ENCODE measurements at regions not wholly inside any gene's neighbourhood (a gene's known extent, or its start where the extent isn't known, plus 50 kb on each side); places are given as distances from the start of the nearest gene placed in this dataset.
"Not testable (repeated sequence)": the region's sequence is repeated elsewhere in the genome, so short reads cannot be mapped to it uniquely, and the experiment has no call there.

DNA sequence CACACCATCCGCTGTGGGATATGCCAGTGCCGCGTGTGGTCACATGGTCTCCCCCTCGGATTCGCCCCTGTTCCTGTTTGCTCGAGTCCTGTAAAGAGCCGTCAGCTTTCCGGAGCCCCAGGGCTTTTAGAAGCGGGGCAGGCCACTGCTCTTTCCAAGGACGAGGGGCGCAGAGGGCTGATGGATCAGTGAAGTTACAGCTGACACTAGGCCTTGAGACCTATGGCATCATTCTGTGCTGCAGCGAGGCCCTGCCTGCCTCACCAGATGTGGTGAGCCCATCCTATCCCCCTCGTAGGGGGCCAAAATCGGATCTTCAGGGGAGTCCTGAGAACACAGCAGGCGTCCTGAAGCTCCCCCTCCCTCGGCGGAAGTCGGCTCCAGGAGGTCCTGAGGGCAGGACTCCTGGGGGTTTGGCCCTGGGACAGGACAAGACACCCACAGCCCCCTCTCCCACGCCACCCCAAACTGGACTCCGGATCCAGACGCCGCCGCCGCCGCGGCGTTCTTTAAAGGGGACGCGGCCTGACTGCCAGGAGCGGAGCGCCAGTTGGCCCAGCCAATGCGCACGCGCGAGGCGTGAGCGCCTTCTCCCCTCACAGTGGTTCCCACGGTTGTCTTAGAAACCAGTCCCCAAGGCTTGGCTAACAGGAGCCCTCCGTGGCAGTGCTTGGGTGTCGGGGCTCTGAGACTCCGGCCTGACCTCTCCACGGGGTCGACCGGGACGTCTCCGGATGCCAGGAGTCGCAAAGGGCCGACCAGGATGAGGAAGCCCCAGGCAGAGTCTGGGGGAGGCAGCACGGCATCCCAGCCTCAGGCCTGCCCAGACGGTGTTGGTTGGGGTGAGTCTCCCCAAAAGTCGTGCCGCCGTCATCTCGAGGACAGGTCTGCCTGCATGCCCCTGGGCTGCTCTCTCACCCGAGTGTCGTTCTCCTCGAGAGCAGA is 371.7 kb downstream of the ZNF716 start:
- Histone ChIP-seq H3K4me3 (ENCODE audit: low read depth in 1 of 2, low read length in 2 of 2) (no peak overlapping the region), H3K9me3 (ENCODE audit: control insufficient read depth in 1 of 2, low read length in 2 of 2) (peaks cover 0 to 31% of the 10 kb centered on the region in 2 donors), H3K36me3 (ENCODE audit: control insufficient read depth in 1 of 2, insufficient read depth in 2 of 2, low read length in 2 of 2) (no peaks in the 10 kb centered on the region), H3K4me1 (ENCODE audit: control insufficient read depth in 1 of 2, insufficient read depth in 2 of 2, low read length in 2 of 2) (no peaks in the 10 kb centered on the region), H3K27ac (ENCODE audit: low read length) (no peak overlapping the region), H3K27me3 (ENCODE audit: low read depth, low read length) (no peaks in the 10 kb centered on the region)

DNA sequence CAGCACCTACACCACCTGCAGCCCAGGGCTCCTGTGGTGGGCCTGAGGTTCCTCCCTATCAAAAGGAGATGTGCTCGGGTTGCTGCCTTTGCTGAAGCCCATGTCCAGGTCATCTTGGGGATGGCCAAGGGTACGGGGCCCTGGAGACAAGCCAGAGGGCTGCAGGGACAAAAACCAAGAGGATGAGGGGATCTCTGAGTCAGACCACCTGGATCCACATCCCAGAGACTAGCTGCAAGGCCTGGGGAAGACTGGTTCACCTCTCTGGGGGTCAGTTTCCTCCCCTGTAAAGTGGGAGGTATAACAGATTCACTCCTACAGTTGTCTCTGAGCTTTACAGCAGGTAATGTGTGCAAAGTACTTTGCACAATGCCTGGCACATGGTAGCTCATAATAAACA is 376.6 kb downstream of the ZNF716 start:
- H3K36me3 ChIP-seq (ENCODE audit: control insufficient read depth in 1 of 2, insufficient read depth in 2 of 2, low read length in 2 of 2); H3K27ac ChIP-seq (ENCODE audit: low read length); H3K4me3 ChIP-seq (ENCODE audit: low read depth in 1 of 2, low read length in 2 of 2); H3K4me1 ChIP-seq (ENCODE audit: control insufficient read depth in 1 of 2, insufficient read depth in 2 of 2, low read length in 2 of 2); H3K27me3 ChIP-seq (ENCODE audit: low read depth, low read length); H3K9me3 ChIP-seq (ENCODE audit: control insufficient read depth in 1 of 2, low read length in 2 of 2): not testable (repeated sequence)

DNA sequence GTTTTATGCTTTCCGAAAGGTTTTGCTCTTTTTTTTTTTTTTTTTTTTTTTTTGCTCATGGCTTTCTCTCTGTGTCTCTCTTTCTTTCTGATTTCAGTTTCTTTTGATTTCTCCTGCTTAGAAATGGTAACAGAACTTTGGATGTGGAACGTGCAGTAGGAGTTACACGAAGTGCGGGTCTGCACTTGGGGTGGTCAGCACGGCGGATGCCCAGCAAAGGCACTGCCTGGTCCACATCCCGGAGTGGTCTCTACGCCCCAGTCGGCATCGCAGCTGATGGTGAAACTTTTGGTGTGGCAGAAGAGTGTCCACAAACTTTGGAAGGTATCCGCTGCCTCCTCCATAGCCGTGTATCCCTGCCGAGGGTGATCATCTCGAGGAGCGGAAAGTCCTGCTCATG is 385.2 kb downstream of the ZNF716 start:
- H3K36me3 ChIP-seq (ENCODE audit: control insufficient read depth in 1 of 2, insufficient read depth in 2 of 2, low read length in 2 of 2); H3K9me3 ChIP-seq (ENCODE audit: control insufficient read depth in 1 of 2, low read length in 2 of 2); H3K4me1 ChIP-seq (ENCODE audit: control insufficient read depth in 1 of 2, insufficient read depth in 2 of 2, low read length in 2 of 2); H3K27ac ChIP-seq (ENCODE audit: low read length); H3K4me3 ChIP-seq (ENCODE audit: low read depth in 1 of 2, low read length in 2 of 2); H3K27me3 ChIP-seq (ENCODE audit: low read depth, low read length): not testable (repeated sequence)

DNA sequence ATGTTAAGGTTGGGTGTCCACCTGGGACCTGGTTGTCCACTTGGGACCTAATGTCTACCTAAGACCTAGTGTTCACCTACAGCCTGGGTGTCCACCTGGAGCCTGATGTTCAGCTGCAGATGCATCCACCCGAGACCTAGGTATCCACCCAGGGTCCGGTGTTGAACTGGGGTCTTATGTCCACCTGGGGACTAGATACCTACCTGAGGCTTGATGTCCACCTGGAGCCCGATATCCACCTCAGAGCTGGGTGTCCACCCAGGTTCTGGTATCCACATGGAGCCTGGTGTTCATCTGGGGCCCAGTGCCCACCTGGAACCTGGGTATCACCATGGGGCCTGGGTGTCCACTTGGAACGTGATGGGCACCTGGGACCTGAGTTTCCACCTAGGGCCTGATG is 389.2 kb downstream of the ZNF716 start:
- H3K9me3 ChIP-seq (ENCODE audit: control insufficient read depth in 1 of 2, low read length in 2 of 2); H3K27ac ChIP-seq (ENCODE audit: low read length); H3K4me1 ChIP-seq (ENCODE audit: control insufficient read depth in 1 of 2, insufficient read depth in 2 of 2, low read length in 2 of 2); H3K4me3 ChIP-seq (ENCODE audit: low read depth in 1 of 2, low read length in 2 of 2); H3K36me3 ChIP-seq (ENCODE audit: control insufficient read depth in 1 of 2, insufficient read depth in 2 of 2, low read length in 2 of 2); H3K27me3 ChIP-seq (ENCODE audit: low read depth, low read length): not testable (repeated sequence)

DNA sequence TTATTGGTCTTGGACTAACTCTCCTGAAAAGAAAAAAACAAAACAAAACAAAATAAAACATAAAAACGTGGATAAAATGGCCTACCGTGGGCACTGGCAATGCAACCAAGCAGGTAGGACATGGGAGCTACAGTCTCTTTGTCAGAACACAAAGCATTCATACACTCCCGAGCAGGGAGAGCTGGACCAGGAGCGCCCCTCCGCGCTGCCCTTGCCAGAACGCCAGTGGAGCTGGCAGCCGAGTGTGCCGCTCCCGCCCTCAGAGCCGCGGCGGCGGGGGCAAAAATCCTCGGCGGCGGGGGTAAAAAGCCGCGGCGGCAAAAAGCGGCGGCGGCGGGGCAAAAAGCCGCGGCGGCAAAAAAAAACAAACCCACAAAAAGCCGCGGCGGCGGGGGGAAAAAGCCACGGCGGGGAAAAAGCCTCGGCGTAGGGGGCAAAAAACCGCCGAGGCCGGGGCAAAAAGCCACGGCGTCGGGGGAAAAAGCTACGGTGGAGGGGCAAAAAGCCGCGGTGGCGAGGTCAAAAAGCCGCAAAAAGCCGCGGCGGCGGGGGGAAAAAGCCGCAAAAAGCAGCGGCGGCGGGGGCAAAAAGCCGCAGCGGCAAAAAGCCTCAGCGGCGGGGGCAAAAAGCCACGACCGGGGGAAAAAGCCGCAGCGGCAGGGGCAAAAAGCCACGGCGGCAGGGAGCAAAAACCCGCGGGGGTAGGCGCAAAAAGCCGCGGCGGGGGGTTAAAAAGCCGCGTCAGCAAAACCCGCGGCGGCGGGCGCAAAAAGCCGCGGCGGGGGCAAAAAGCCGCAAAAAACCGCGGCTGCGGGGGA is 418.1 kb downstream of the ZNF716 start:
- H3K4me1 ChIP-seq (ENCODE audit: control insufficient read depth in 1 of 2, insufficient read depth in 2 of 2, low read length in 2 of 2): peaks cover 0 to 6% of the 10 kb centered on the region in 2 donors
- peak overlapping the region in 1 of 2 donors; percentile 55 for H3K4me3 ChIP-seq (ENCODE audit: low read depth in 1 of 2, low read length in 2 of 2)
- no peaks in the 10 kb centered on the region for H3K36me3 ChIP-seq (ENCODE audit: control insufficient read depth in 1 of 2, insufficient read depth in 2 of 2, low read length in 2 of 2)
- H3K9me3 ChIP-seq (ENCODE audit: control insufficient read depth in 1 of 2, low read length in 2 of 2): peaks cover 0 to 3% of the 10 kb centered on the region in 2 donors
- no peak overlapping the region for H3K27ac ChIP-seq (ENCODE audit: low read length)
- no peaks in the 10 kb centered on the region for H3K27me3 ChIP-seq (ENCODE audit: low read depth, low read length)

DNA sequence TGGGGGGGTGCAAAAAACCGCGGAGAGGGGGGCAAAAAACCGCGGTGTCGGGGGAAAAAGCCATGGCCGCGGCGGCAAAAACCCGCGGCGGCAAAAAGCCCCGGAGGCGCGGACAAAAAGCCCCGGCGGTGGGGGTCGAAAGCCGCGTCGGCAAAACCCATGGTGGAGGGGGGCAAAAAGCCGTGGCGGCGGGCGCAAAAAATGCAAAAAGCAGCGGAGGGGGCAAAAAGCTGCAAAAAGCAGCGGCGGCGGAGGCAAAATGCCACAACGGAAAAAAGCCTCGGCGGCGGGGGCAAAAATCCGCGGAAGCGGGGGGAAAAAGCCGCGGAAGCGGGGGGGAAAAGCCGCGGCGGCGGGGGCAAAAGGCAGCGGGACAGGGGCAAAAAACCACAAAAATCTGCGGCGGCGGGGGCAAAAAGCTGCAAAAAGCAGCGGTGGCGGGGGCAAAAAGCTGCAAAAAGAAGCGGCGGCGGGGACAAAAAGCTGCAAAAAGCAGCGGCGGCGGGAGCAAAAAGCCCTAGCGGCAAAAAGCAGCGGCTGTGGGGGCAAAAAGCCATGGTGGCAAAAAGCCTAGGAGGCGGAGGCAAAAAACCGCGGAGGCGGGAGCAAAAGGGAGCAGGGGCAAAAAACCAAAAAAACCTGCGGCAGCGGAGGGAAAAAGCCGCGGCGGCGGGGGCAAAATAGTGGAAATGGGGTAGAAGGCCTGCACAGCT is 418.9 kb downstream of the ZNF716 start:
- peaks cover 0 to 3% of the 10 kb centered on the region in 2 donors for H3K9me3 ChIP-seq (ENCODE audit: control insufficient read depth in 1 of 2, low read length in 2 of 2)
- peak overlapping the region in 1 of 2 donors; percentile 55 for H3K4me3 ChIP-seq (ENCODE audit: low read depth in 1 of 2, low read length in 2 of 2)
- H3K27me3 ChIP-seq (ENCODE audit: low read depth, low read length): no peaks in the 10 kb centered on the region
- no peak overlapping the region for H3K27ac ChIP-seq (ENCODE audit: low read length)
- H3K4me1 ChIP-seq (ENCODE audit: control insufficient read depth in 1 of 2, insufficient read depth in 2 of 2, low read length in 2 of 2): peaks cover 0 to 6% of the 10 kb centered on the region in 2 donors
- no peaks in the 10 kb centered on the region for H3K36me3 ChIP-seq (ENCODE audit: control insufficient read depth in 1 of 2, insufficient read depth in 2 of 2, low read length in 2 of 2)
